Nephron (organoid): ENCODE measurements at regions not wholly inside any gene's neighbourhood (a gene's known extent, or its start where the extent isn't known, plus 50 kb on each side); places are given as distances from the start of the nearest gene placed in this dataset.

Experiments used
- H3K27ac Mint-ChIP-seq, 3 experiments: 2 replicates each; pipeline ENCODE4 v1.8.0; 2020; ENCODE audit warnings: mixed read lengths in 3 of 3, mild to moderate bottlenecking in 2 of 3, moderate library complexity in 1 of 3
- H3K27me3 Mint-ChIP-seq: 2 replicates; pipeline ENCODE4 v1.8.0; 2021; ENCODE audit warnings: low read depth, mild to moderate bottlenecking, moderate library complexity, mixed read lengths
- H3K36me3 Mint-ChIP-seq: 2 replicates; pipeline ENCODE4 v1.8.0; 2020; ENCODE audit warnings: low read depth, mixed read lengths
- H3K4me1 Mint-ChIP-seq: 2 replicates; pipeline ENCODE4 v1.8.0; 2020; ENCODE audit warnings: mixed read lengths
- H3K4me3 Mint-ChIP-seq, 3 experiments: 2 replicates each; pipeline ENCODE4 v1.8.0; 2020; ENCODE audit warnings: mild to moderate bottlenecking in 3 of 3, mixed read lengths in 3 of 3, moderate library complexity in 2 of 3
- H3K9me3 Mint-ChIP-seq: 2 replicates; pipeline ENCODE4 v1.8.0; 2020; ENCODE audit warnings: mixed read lengths
- CTCF ChIP-seq, 3 experiments: fragments of 200-600 bp; sonication (generic); IDR thresholded peaks; one replicate each; pipeline ENCODE4 v1.5.0; 2021; ENCODE audit warnings: antibody characterized with exemption in 3 of 3; ENCODE audit not compliant: unreplicated experiment in 3 of 3

DNA sequence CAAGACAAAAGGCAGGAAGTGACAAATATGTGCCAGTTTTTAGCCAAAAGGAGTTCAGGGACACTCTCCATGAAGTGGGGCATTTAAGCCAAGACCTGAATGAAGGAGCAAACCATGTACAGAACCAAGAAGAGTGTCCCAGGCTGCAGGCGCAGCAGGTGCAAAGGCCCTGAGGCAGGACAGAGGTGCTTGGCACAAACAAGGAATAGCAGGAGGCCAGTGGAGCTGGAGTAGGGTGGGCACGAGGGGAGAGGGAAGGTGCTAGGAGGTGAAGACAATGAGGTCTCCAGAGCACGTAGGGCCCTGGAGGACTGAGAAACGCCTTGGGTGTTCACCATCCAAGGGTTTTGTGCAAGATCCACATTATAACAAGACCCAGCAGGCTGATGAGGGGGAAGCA is 474.1 kb downstream of the MN1 start:
- H3K4me3 Mint-ChIP-seq: no peak overlapping the region

DNA sequence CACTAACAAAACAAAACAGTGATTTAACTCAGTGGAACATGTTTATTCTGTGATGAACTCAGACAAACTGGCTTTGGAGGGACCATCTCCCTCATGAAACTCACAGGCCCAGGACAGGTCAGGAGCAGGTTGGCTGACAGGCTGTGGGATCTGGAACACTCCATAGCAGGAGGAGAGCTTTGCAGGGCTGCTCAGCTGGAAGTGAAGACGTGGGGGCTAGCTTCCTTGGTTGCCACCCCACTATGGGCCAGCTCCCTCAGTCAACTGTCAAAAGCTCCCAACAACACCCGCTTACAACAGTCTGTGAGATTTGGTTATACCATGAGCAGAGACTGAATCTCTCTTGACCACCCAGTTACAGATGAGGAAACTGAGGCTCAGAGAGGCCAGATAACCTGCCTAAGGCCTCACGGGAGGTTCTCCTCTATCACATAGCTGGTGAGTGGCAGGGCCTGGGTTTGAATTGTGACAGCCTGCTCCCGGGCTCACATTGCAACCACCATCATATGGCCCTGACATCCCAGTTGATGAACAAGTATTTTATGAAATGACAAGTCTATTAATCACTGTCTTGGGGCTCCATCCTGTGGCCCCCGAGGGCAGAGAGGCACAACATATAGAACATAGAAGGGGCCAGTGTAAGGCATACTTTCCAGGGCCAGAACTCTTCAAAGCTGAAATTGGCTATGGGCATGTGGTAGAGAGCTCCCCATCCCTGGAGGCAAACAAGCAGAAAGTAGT is 473.4 kb downstream of the MN1 start:
- no peak for TF ChIP-seq CTCF (IDR thresholded peaks at IDR 0.05; ENCODE audit: unreplicated experiment in 3 of 3)
- Mint-ChIP-seq H3K27me3 (peaks cover 35% of the 10 kb centered on the region), H3K4me1 (peaks cover 34% of the 10 kb centered on the region), H3K27ac (peak overlapping the region in 2 of 3 experiments; percentile 87 to 89), H3K36me3 (no peaks in the 10 kb centered on the region), H3K9me3 (peaks cover 2% of the 10 kb centered on the region), H3K4me3 (peak overlapping the region in 1 of 3 experiments; percentile 44)

More for the DNA sequence above, 474.1 kb downstream of the MN1 start:
- peaks cover 35% of the 10 kb centered on the region for H3K27me3 Mint-ChIP-seq
- H3K9me3 Mint-ChIP-seq: peaks cover 2% of the 10 kb centered on the region
- TF ChIP-seq CTCF (IDR thresholded peaks at IDR 0.05; ENCODE audit: unreplicated experiment in 3 of 3): no peak
- H3K36me3 Mint-ChIP-seq: no peaks in the 10 kb centered on the region
- H3K4me1 Mint-ChIP-seq: peaks cover 41% of the 10 kb centered on the region
- peak overlapping the region in 1 of 3 experiments; percentile 1 for H3K27ac Mint-ChIP-seq

- Mint-ChIP-seq H3K36me3 (no peaks in the 10 kb centered on the region), H3K27me3 (peaks cover 29% of the 10 kb centered on the region), H3K9me3 (peaks cover 2% of the 10 kb centered on the region), H3K27ac (peak overlapping the region in 2 of 3 experiments; percentile 87 to 89), H3K4me3 (peak overlapping the region in 2 of 3 experiments; percentile 44 to 51), H3K4me1 (peaks cover 24% of the 10 kb centered on the region)
- no peak for TF ChIP-seq CTCF (IDR thresholded peaks at IDR 0.05; ENCODE audit: unreplicated experiment in 3 of 3)
Measured at GRCh38 chr22:27329131-27329850, 472.3 kb downstream of the MN1 start.

DNA sequence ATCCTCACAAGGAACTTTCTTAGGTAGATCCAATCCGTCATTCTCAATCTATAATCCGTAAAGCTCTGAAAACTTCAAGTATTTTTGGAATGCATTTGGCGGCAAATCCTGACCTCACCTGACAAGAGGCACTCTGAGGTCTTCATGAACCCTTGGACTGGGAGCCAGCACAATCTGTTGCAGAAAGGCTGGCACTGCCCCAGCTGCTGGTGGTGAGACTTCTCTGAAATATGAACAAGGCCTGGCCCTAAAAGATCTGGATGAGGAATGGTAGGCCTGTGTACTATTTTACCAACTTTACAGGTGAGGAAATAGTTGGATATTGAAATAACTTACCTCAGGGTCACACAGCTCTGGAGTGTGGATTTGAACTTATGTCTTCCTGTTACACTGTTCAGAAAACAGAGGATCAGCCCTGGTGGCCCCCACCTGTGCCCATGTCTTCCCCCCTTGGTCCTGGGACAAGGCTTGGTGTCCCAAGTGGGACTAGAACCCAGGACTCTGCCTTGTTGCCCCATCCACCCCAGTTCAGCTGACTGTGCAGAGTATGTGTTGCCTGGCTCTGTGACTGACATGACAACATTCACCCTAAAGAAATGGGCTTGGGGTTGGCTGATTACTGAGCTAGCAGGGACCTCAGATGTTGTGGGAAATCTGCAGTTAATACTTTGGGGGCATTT is 471.4 kb downstream of the MN1 start:
- peaks cover 24% of the 10 kb centered on the region for H3K4me1 Mint-ChIP-seq
- peak overlapping the region in 2 of 3 experiments; percentile 87 to 89 for H3K27ac Mint-ChIP-seq
- H3K36me3 Mint-ChIP-seq: no peaks in the 10 kb centered on the region
- no peaks in the 10 kb centered on the region for H3K9me3 Mint-ChIP-seq
- TF ChIP-seq CTCF (IDR thresholded peaks at IDR 0.05; ENCODE audit: unreplicated experiment in 3 of 3): no peak
- H3K4me3 Mint-ChIP-seq: no peak overlapping the region
- peaks cover 29% of the 10 kb centered on the region for H3K27me3 Mint-ChIP-seq

DNA sequence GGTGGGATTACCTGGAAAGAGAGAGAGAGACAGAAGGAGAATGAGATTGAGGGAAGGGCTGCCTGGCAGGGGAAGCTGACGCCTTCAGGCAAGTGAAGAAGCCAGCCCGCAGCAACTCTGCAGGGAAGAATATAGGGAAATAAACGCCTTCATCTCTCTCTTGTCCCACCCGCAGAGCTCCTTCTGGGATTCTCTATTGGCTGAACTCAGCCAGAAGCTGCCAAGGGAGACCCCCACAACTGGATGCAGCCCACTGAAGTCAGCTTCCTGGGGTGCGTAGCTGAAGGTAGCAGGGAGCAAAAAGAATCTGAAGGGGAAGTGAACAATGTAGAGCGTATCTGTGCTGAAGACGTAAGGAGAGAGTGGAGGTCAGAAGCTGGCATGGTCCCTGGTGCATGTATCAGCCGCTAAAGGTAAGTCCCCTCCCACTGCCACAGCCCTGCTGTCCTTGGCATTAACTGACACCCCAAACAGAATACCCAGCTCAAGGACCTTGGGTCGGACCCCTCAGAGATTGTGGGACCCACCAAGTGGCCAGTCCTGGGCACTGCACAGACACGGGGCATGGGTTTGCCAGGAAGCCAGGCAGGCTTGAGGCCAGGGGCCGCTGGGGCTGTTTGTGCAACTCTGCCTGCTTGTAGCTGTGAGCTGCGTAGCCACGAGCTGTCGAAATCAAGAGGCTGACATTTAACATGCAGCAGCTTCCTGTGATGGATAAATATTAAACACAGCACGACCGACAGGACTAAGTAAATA is 469.9 kb downstream of the MN1 start:
- H3K27ac Mint-ChIP-seq: peak overlapping the region in 2 of 3 experiments; percentile 37 to 42
- TF ChIP-seq CTCF (IDR thresholded peaks at IDR 0.05; ENCODE audit: unreplicated experiment in 3 of 3): peak; percentile 43 to 52 (median 50)
- peak overlapping the region in 2 of 3 experiments; percentile 21 to 33 for H3K4me3 Mint-ChIP-seq
- H3K36me3 Mint-ChIP-seq: no peaks in the 10 kb centered on the region
- peaks cover 29% of the 10 kb centered on the region for H3K27me3 Mint-ChIP-seq
- peaks cover 24% of the 10 kb centered on the region for H3K4me1 Mint-ChIP-seq
- H3K9me3 Mint-ChIP-seq: no peaks in the 10 kb centered on the region
